GM19468 (cell line): ENCODE measurements at regions not wholly inside any gene's neighbourhood (a gene's known extent, or its start where the extent isn't known, plus 50 kb on each side); places are given as distances from the start of the nearest gene placed in this dataset.

ENCODE experiments used
- ATAC-seq: cut with Tn5 transposase; IDR thresholded peaks from one replicate; pipeline ENCODE4 v1.9.1; 2021; ENCODE audit warnings: mild to moderate bottlenecking, moderate library complexity, moderate number of reproducible peaks; ENCODE audit not compliant: unreplicated experiment; ENCODE audit errors: extremely low read depth

- ATAC-seq = no peak
Measured at GRCh38 chr11:128236506-128237498, 350.6 kb downstream of the ETS1 start.

DNA sequence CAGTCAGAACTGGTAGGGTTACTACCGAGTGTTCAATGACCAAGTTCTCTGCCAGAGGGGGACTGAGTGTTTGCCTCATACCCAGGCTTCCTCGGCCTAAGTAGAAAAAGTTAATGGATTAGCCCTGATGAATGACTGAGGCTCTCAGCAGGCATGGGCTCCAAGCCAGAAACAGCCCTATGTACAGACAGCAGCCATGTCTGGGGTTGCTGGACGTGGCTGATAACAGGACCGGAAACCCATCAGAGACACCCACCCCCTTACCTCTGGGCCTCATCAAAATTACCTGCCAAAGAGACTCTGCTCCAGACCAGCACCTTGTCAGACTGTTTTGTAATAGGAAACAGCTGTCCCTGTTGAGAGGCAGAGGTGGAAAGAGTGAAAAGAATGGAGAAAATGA, 351.4 kb downstream of the ETS1 start:
- no peak for ATAC-seq

DNA sequence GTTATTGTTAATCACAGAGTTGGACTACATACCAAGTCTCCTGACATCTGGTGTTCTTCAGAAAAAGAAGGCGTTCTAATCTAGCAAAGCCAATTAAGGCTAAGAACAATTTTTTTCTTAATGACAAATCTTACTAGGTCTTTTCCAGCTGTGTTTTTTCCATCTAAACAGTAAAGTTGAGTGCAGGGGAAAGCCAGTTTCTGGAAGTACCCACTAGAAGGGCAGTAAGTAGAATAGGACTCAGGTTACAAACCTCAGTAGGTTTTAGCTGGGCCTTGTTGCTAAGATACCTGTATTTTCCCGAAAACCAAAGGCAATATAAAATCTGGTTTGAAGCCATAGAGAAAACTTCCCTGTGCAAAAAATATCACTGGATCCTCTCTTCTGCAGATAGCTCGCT, 351.9 kb downstream of the ETS1 start:
- no peak for ATAC-seq

GRCh38 chr11:128234143-128234542, 353.2 kb downstream of the ETS1 start:
- no peak for ATAC-seq

- no peak for ATAC-seq
Measured at GRCh38 chr11:128232588-128232987, 354.8 kb downstream of the ETS1 start.

- ATAC-seq = no peak
Measured at GRCh38 chr11:128231845-128232410, 355.4 kb downstream of the ETS1 start.

- ATAC-seq = no peak
Measured at GRCh38 chr11:128227466-128227865, 359.9 kb downstream of the ETS1 start.

DNA sequence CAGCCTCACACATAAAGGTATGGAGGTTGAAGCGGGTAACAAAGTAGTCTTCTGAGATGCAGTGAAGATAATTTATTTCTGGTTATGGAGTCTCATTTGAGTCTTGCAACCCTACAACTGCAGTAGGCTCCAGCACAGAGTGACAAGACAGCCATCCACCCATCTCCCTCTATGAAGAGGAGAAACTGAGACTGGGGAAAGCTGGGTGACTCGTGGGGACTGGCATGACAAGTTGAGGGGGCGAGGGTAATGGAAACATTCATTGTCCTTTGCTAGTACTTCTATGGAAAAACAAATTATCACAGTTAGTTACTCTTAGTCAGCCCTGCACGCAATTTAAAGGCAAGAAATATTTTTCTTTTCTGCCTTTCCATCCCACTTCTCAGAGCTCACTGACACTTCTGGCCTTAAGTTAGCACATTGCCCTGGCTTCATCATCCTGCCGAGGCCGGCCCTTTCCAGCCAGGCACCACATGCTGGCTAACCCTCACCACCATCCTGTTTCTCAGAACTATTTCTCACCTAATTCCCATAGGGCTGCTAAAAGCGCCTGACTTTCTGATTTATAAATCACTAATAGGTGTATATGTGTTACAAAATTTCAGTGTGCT, 361.1 kb downstream of the ETS1 start:
- no peak for ATAC-seq

- no peak for ATAC-seq
Measured at GRCh38 chr11:128222245-128222884, 365.0 kb downstream of the ETS1 start.

DNA sequence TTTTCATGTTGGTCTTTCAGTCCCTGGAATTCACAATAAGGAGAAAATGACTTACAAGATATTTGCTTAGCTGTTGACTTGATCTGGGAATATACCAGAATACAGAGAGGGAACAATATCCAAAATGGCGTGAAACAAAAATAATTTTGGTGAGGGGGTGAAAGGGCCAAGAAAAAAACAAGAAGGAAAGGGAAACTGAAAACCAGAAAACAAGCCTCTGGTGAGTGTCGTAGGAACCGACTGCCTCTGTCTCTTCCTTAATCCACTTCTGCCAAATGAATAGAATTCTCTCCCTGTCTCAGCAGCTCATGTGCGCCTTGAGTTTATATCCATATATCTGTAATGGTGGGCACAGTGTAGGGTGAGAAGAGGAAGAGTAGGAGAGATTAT, 367.6 kb downstream of the ETS1 start:
- no peak for ATAC-seq

- no peak for ATAC-seq
Measured at GRCh38 chr11:128216198-128216597, 371.2 kb downstream of the ETS1 start.

GRCh38 chr11:128215238-128215882, 372.0 kb downstream of the ETS1 start:
- no peak for ATAC-seq

- ATAC-seq = no peak
Measured at GRCh38 chr11:128214263-128214662, 373.1 kb downstream of the ETS1 start.

DNA sequence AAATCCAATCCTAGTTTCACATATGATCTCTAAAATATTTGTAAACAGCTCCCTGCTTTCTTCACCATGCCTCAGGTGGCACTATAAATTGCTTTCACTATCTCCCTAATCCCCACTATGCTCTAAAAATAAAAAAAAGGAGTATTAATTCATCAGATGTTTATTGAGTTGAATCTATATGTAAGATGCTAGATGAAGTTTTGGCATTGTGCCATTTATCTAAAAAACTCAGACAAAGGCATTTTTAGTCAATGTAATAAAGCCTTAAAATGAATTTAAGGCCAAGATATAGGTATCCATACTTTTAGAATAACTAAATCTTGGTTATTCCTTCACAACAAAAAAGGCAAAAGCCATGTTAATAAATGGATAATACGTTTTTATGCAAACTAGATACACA, 373.9 kb downstream of the ETS1 start:
- ATAC-seq = no peak

DNA sequence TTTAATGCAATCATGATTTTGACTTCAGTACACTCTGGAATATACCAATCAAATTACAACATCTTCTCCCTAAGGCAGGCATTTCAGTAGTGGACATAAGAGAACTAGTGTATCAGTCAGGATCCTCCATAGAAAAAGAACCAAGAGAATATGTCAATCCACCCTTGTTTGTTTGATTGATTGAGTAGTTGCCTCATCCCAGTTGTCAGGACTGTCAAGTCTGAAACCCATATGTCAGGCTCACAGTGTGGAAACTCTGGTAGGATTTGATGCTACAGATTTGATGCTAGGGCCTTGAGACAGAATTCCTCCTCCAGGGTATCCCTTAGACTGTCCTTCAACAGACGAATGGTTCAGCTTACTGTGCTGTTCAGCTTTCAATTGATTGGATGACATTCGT, 375.0 kb downstream of the ETS1 start:
- no peak for ATAC-seq

DNA sequence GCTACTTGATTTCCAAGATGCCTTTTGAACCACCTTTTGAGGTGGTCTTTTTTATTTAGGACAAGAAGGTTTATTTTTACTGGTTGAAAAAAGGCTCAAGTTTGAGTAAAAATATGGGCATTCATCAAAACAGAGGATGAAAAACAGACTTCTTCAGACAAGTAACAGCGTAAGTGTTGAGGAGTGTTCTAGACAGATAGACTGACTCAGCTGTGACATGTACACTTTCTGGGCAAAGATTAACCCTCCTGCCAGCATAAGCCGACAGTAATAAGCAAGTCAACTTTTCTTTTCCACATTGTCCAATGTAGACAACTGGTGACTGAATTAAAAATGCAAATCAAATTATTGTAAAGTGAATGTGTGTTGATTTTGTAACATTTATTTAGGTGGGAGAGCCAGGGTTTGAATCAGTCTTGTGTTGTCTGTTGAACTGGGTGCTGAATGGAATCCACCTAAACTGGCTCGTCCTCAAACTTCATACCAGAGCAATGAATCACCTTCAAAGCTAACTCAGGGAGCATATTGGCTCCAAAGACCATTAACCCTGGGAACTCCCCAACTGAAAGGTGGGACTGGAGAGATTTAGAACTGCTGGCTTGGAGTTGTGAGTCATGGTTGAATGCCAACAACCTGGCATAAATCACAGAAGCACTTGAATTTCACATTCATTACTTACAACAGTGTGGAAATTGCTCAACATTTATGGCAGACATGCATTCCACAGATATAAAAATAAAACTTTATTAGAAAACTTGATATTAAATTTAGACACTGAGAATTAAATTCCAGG, 377.0 kb downstream of the ETS1 start:
- ATAC-seq = no peak

DNA sequence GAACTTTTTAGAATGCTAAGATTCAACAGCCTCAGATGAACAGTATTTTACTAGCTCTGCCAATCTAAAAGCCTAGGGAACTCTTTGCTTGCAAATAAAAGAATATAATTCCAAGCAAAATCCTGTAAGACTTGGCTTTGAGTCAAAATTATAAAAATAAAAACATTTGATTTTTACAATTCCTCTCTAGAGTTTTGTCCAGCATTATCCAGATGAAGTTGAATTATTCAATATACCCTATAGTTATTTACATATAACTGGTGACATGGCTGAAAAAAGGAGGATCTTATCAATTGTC, 378.3 kb downstream of the ETS1 start:
- ATAC-seq = no peak

- ATAC-seq = no peak
Measured at GRCh38 chr11:128208329-128209137, 378.8 kb downstream of the ETS1 start.

DNA sequence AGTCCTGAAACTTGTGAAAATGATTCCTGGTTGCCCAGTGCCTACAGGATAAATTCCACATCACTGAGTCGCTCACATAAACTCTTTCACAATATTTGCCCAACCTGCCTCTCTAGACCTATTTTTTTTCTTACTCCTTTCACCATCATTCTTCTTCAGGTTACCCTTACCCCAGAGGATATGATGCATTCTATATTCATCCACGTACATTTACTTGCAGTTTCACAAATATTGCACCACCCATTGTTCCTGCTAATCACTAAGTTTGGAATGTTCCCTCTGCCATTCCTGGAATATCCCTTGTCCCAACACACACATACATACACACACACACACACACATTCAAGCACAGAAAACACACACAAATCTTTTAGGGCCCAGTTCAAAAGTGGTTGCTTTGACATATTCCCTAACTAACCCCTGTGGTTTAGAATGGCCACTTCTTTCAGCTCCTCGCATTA, 379.5 kb downstream of the ETS1 start:
- no peak for ATAC-seq
